SKM-1 (cell line): ENCODE measurements at regions not wholly inside any gene's neighbourhood (a gene's known extent, or its start where the extent isn't known, plus 50 kb on each side); places are given as distances from the start of the nearest gene placed in this dataset.
A peak's percentile ranks its signal among the peaks of the same experiment; 100 is the strongest.
"Not testable (repeated sequence)": the region's sequence is repeated elsewhere in the genome, so short reads cannot be mapped to it uniquely, and the experiment has no call there.

Source experiments
- DNase-seq: peaks from one replicate; lab custom pipeline; 2025; ENCODE audit not compliant: unreplicated experiment; lab: John Stamatoyannopoulos, UW

- no peak for DNase-seq
These were observed 243.7 kb downstream of the UTRN start for GRCh38 chr6:144528743-144529425.

- DNase-seq, result no peak
These were observed 245.0 kb downstream of the UTRN start for GRCh38 chr6:144530118-144530517.

- not testable (repeated sequence) for DNase-seq
These were observed 247.1 kb downstream of the UTRN start for GRCh38 chr6:144532238-144532637.

- DNase-seq, result no peak
These were observed 249.0 kb downstream of the UTRN start for GRCh38 chr6:144534180-144534579.

GRCh38 chr6:144535630-144536029 lies 250.5 kb downstream of the UTRN start:
- no peak for DNase-seq

GRCh38 chr6:144536079-144536478 lies 250.9 kb downstream of the UTRN start:
- DNase-seq, result no peak

GRCh38 chr6:144543006-144543871 lies 258.1 kb downstream of the UTRN start:
- DNase-seq, result peak; percentile 79

GRCh38 chr6:144544266-144544830 lies 259.2 kb downstream of the UTRN start:
- DNase-seq, result no peak

- no peak for DNase-seq
These were observed 261.7 kb downstream of the UTRN start for GRCh38 chr6:144546807-144547206.

- no peak for DNase-seq
These were observed 262.3 kb downstream of the UTRN start for GRCh38 chr6:144547409-144547808.

GRCh38 chr6:144548536-144548935 lies 263.4 kb downstream of the UTRN start:
- no peak for DNase-seq

GRCh38 chr6:144549837-144550747 lies 265.0 kb downstream of the UTRN start:
- no peak for DNase-seq

GRCh38 chr6:144551339-144551738 lies 266.2 kb downstream of the UTRN start:
- no peak for DNase-seq

- no peak for DNase-seq
These were observed 269.9 kb downstream of the UTRN start for GRCh38 chr6:144555066-144555465.

- DNase-seq, result no peak
These were observed 274.9 kb downstream of the UTRN start for GRCh38 chr6:144559865-144560593.

GRCh38 chr6:144561455-144562043 lies 276.4 kb downstream of the UTRN start:
- DNase-seq, result no peak

- DNase-seq, result no peak
These were observed 279.1 kb downstream of the UTRN start for GRCh38 chr6:144564202-144564601.

- DNase-seq, result no peak
These were observed 281.9 kb downstream of the UTRN start for GRCh38 chr6:144566868-144567615.

- no peak for DNase-seq
These were observed 283.1 kb downstream of the UTRN start for GRCh38 chr6:144568241-144568640.
